GM12874 (cell line): ENCODE measurements at regions not wholly inside any gene's neighbourhood (a gene's known extent, or its start where the extent isn't known, plus 50 kb on each side); places are given as distances from the start of the nearest gene placed in this dataset.

Experiments used
- CTCF ChIP-seq: IDR thresholded peaks from 2 replicates; pipeline ENCODE4 v1.5.1; 2011; ENCODE audit warnings: low read depth, mild to moderate bottlenecking, control low read depth, low read length, moderate library complexity; ENCODE audit not compliant: insufficient read depth

- TF ChIP-seq CTCF, result no peak
These were observed 219.6 kb upstream of the SESN3 start for GRCh38 chr11:95450547-95451123.

- TF ChIP-seq CTCF, result no peak
These were observed 214.8 kb upstream of the SESN3 start for GRCh38 chr11:95445746-95446333.

GRCh38 chr11:95444309-95445241 is 213.6 kb upstream of the SESN3 start:
- no peak for TF ChIP-seq CTCF

GRCh38 chr11:95443386-95443785 is 212.4 kb upstream of the SESN3 start:
- TF ChIP-seq CTCF, result no peak

- TF ChIP-seq CTCF, result no peak
These were observed 211.6 kb upstream of the SESN3 start for GRCh38 chr11:95442531-95443050.

- TF ChIP-seq CTCF, result no peak
These were observed 204.8 kb upstream of the SESN3 start for GRCh38 chr11:95435628-95436353.
